ENCODE measurements at regions not wholly inside any gene's neighbourhood (a gene's known extent, or its start where the extent isn't known, plus 50 kb on each side); places are given as distances from the start of the nearest gene placed in this dataset.
"Not testable (repeated sequence)": the region's sequence is repeated elsewhere in the genome, so short reads cannot be mapped to it uniquely, and the experiment has no call there.

DNA sequence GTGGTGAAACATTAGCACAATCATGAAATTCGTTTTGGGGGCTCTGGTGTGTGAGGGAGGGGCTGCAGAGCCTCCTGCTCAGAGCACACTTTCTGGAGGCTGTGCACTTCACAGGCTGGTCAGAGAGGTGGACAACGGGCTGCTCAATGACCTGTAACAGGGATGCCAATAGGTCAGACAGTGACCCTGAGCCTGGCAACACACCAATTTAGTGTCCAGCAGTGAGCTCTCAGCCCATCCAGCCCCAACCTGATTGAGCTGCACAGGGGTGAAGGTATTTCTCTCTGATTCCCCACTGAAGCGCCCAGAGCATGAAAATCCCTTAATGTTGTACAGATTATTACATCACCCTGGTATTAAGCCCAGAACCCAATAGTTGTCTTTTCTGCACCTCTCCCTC, 191.3 kb upstream of the ZNF32 start:
- ChIA-PET CTCF (no interaction called here), POLR2A (ENCODE audit: unreplicated experiment) (no interaction called here)
- no TSS peak for BruUV-seq (replicated peaks)
- no peaks in the 10 kb centered on the region for H3K36me3 ChIP-seq (ENCODE audit: low read depth)
- H3K9me3 ChIP-seq (ENCODE audit: insufficient read depth, low read depth): no peaks in the 10 kb centered on the region
- peaks cover 6% of the 10 kb centered on the region; the same call in 1 of the 2 replicates for H3K27me3 ChIP-seq (ENCODE audit: insufficient read depth, low read depth)
- no peak overlapping the region for H3K27ac ChIP-seq
- no peaks in the 10 kb centered on the region for H3K4me1 ChIP-seq (replicated peaks; ENCODE audit: insufficient read depth)
- no peaks in the 10 kb centered on the region for H3F3A ChIP-seq (ENCODE audit: insufficient read depth, low read depth)
- no peaks in the 10 kb centered on the region for H3K79me2 ChIP-seq (ENCODE audit: low read depth)
- DNase-seq: no peak
- no peak overlapping the region for H3K4me2 ChIP-seq
- no peak for TF ChIP-seq EZH2 (IDR thresholded peaks at IDR 0.05; ENCODE audit: low read depth)
- TF ChIP-seq, protein P1, sequence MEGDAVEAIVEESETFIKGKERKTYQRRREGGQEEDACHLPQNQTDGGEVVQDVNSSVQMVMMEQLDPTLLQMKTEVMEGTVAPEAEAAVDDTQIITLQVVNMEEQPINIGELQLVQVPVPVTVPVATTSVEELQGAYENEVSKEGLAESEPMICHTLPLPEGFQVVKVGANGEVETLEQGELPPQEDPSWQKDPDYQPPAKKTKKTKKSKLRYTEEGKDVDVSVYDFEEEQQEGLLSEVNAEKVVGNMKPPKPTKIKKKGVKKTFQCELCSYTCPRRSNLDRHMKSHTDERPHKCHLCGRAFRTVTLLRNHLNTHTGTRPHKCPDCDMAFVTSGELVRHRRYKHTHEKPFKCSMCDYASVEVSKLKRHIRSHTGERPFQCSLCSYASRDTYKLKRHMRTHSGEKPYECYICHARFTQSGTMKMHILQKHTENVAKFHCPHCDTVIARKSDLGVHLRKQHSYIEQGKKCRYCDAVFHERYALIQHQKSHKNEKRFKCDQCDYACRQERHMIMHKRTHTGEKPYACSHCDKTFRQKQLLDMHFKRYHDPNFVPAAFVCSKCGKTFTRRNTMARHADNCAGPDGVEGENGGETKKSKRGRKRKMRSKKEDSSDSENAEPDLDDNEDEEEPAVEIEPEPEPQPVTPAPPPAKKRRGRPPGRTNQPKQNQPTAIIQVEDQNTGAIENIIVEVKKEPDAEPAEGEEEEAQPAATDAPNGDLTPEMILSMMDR (conservative IDR thresholded peaks at IDR 0.05): no peak
- no peak overlapping the region for H3K4me3 ChIP-seq
- H2AFZ ChIP-seq: no peak overlapping the region
- intact Hi-C loops (cut with micrococcal nuclease; ENCODE audit: unreplicated experiment): no loop called here
- no peaks in the 10 kb centered on the region for H4K20me1 ChIP-seq (ENCODE audit: insufficient read depth)
- no peaks in the 10 kb centered on the region for H3K9me2 ChIP-seq (ENCODE audit: insufficient read depth)

DNA sequence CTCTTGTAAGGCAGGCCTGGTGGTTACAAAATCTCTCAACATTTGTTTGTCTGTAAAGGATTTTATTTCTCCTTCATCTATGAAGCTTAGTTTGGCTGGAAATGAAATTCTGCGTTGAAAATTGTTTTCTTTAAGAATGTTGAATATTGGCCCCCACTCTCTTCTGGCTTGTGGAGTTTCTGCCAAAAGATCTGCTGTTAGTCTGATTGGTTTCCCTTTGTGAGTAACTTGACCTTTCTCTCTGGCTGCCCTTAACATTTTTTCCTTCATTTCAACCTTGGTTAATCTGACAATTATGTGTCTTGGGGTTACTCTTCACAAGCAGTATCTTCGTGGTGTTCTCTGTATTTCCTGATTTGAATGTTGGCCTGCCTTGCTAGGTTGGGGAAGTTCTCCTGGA, 186.1 kb upstream of the ZNF32 start:
- DNase-seq; H3K9me3 ChIP-seq (ENCODE audit: insufficient read depth, low read depth); intact Hi-C loops (cut with micrococcal nuclease; ENCODE audit: unreplicated experiment); BruUV-seq (replicated peaks); H3F3A ChIP-seq (ENCODE audit: insufficient read depth, low read depth); H2AFZ ChIP-seq; H3K4me1 ChIP-seq (replicated peaks; ENCODE audit: insufficient read depth); H3K9me2 ChIP-seq (ENCODE audit: insufficient read depth); H3K4me2 ChIP-seq; H3K4me3 ChIP-seq; POLR2A ChIA-PET (ENCODE audit: unreplicated experiment); H3K79me2 ChIP-seq (ENCODE audit: low read depth); CTCF ChIA-PET; H4K20me1 ChIP-seq (ENCODE audit: insufficient read depth); H3K36me3 ChIP-seq (ENCODE audit: low read depth); H3K27me3 ChIP-seq (ENCODE audit: insufficient read depth, low read depth); H3K27ac ChIP-seq: not testable (repeated sequence)

DNA sequence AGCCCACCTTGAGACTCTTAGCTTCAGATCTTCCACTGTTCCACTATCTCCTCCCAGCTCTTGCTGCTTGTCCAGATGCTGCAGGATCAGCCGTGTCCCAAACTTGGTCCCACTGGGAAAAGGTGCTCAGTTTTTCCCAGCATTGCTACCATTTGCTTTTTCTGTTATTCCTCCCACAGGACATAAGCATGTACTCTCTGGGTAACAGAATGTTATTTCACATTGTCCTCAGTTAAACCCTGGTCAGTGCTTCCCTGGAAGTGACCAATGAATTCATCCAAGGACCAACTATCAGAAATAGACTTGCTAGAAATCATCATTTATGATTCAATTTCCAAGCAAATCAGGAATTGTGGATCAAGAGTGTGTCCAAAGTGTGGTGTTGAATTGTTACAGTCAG, 179.2 kb upstream of the ZNF32 start:
- Histone ChIP-seq H3K36me3 (ENCODE audit: low read depth) (no peaks in the 10 kb centered on the region), H3F3A (ENCODE audit: insufficient read depth, low read depth) (no peaks in the 10 kb centered on the region), H3K79me2 (ENCODE audit: low read depth) (no peaks in the 10 kb centered on the region), H4K20me1 (ENCODE audit: insufficient read depth) (no peaks in the 10 kb centered on the region; the same call in 1 of the 2 replicates), H3K4me3 (no peak overlapping the region), H3K9me2 (ENCODE audit: insufficient read depth) (no peaks in the 10 kb centered on the region), H3K27me3 (ENCODE audit: insufficient read depth, low read depth) (peaks cover 45% of the 10 kb centered on the region), H3K4me2 (no peak overlapping the region), H2AFZ (no peak overlapping the region), H3K4me1 (replicated peaks; ENCODE audit: insufficient read depth) (no peaks in the 10 kb centered on the region), H3K27ac (no peak overlapping the region), H3K9me3 (ENCODE audit: insufficient read depth, low read depth) (no peaks in the 10 kb centered on the region)
- TF ChIP-seq EZH2 (IDR thresholded peaks at IDR 0.05; ENCODE audit: low read depth): no peak
- TF ChIP-seq, protein P1 (conservative IDR thresholded peaks at IDR 0.05): no peak
- BruUV-seq (replicated peaks): no TSS peak
- ChIA-PET POLR2A (ENCODE audit: unreplicated experiment) (no interaction called here), CTCF (no interaction called here)
- DNase-seq: no peak
- intact Hi-C loops (cut with micrococcal nuclease; ENCODE audit: unreplicated experiment): no loop called here

DNA sequence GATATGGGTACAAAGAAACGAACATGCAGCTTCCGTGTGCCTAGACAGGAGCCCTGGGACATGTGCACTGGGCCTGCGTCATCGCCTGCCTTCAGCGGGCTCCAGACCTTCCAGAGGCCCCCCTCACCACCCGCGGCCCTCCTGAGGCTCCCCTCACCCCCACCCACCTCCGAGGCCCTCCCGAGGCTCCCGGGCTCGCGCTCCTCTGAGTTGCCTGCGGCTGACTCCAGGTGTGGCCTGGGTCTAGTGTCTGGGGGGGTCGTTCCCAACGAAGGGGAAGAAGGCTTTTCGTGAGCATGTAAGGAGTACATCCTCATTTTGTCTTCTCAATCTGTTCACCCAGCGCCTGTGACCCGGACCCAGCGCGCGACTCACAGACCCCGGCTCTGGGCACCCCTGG, 177.3 kb upstream of the ZNF32 start:
- Histone ChIP-seq H3F3A (ENCODE audit: insufficient read depth, low read depth) (no peaks in the 10 kb centered on the region), H3K4me2 (no peak overlapping the region), H3K9me3 (ENCODE audit: insufficient read depth, low read depth) (no peaks in the 10 kb centered on the region), H3K79me2 (ENCODE audit: low read depth) (no peaks in the 10 kb centered on the region), H3K27me3 (ENCODE audit: insufficient read depth, low read depth) (peaks cover 59% of the 10 kb centered on the region), H2AFZ (no peak overlapping the region), H3K9me2 (ENCODE audit: insufficient read depth) (no peaks in the 10 kb centered on the region), H3K4me3 (no peak overlapping the region), H3K27ac (no peak overlapping the region), H3K36me3 (ENCODE audit: low read depth) (no peaks in the 10 kb centered on the region), H4K20me1 (ENCODE audit: insufficient read depth) (no peaks in the 10 kb centered on the region; the same call in 1 of the 2 replicates), H3K4me1 (replicated peaks; ENCODE audit: insufficient read depth) (no peaks in the 10 kb centered on the region)
- intact Hi-C loops (cut with micrococcal nuclease; ENCODE audit: unreplicated experiment): no loop called here
- CTCF ChIA-PET: no interaction called here
- no TSS peak for BruUV-seq (replicated peaks)
- TF ChIP-seq EZH2 (IDR thresholded peaks at IDR 0.05; ENCODE audit: low read depth): no peak
- TF ChIP-seq, protein P1 (conservative IDR thresholded peaks at IDR 0.05): no peak
- POLR2A ChIA-PET (ENCODE audit: unreplicated experiment): no interaction called here
- no peak for DNase-seq

Measured in PC-9 (cell line).